NCI-H2081 (cell line): ENCODE measurements at regions not wholly inside any gene's neighbourhood (a gene's known extent, or its start where the extent isn't known, plus 50 kb on each side); places are given as distances from the start of the nearest gene placed in this dataset.
A peak's percentile ranks its signal among the peaks of the same experiment; 100 is the strongest.

Experiments used
- DNase-seq, 2 experiments: peaks; one replicate each; lab custom pipeline; 2025; lab: John Stamatoyannopoulos, UW

DNA sequence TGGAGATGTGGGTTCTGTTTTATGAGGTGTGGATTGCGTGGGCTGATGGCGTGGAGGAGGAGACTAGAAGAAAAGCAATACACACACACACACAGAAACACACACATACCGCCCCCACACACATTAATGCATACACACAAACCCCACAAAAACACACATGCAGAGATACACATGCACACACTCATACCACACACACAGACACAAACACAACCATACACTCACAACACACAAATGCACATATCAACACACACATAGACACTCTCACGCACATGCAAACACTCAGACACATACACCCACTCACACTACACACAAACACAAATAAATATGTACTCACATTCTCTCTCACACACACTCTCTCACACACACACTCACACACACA lies 75.7 kb upstream of the UBL3 start:
- DNase-seq = no peak

DNA sequence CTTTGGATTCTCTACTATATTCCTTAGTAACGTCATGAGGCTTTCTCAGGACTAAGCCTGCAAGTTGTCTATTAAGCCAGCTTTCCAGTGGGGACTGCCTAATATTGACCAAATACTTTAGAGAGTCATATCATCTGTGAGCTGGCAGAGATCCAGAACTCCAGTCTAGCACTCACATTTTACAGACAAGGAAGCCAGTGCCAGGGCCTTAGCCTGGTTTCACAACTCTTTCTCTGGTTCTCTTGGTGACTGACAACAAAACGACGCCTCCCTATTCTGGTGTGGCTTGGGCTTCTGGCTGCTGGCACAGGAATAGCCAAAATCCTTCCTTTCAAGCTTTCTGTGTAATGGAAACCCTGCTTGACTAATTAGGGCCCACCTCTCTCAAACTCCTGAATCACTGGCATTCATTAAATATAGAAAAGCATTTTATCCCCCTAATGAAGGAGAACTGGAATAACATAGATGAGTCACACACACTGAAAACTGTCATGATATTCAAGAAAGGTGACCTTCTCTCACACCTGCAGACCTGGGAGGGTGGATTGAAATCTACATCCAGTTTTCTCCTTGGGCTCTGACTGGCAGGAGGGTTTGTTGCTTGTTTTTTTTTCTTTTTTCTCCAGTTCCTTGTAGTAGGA lies 75.2 kb upstream of the UBL3 start:
- DNase-seq = peak; percentile 12 to 51

DNA sequence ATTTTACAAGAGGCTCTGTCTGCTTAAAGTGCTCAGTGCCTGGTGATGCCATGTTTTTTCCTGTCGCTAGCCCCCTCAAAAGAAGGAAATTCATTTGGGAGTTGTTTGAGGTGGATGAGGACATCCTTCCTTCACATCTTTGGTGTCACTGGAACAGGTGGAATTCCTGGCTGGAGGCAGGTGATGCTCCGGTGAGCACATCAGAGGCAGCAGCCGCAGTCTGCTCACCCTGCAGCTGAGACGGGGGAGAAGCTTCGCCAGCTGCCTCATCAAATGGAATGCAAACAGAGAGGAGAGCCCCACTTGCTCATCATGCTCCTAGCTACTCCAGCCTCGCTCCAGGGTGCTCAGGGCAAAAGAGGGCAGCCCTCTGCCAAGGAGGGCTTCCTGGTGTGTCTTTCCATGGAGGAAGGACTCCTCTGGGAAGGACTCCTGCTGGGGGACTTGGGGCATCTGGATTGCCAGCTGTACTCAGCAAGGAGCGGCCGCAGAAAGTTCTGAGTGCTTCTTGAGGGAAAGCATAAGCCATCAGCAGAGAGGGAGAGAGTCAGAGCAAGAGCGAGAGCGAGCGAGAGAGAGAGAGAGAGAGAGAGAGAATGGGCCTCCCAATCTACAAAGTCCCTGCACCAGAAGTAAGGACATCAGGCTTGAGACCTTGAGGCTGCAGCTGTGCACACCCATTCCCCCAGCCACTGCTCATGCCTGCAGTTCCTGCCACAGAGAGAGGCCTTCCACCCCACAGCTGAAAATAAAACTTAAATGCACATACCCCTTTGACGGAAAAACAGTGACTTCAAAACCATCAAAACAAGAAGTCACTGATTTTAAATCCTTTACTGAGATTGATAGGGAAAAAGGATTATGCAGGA lies 74.3 kb upstream of the UBL3 start:
- peak in 1 of 2 experiments; percentile 24 for DNase-seq

DNA sequence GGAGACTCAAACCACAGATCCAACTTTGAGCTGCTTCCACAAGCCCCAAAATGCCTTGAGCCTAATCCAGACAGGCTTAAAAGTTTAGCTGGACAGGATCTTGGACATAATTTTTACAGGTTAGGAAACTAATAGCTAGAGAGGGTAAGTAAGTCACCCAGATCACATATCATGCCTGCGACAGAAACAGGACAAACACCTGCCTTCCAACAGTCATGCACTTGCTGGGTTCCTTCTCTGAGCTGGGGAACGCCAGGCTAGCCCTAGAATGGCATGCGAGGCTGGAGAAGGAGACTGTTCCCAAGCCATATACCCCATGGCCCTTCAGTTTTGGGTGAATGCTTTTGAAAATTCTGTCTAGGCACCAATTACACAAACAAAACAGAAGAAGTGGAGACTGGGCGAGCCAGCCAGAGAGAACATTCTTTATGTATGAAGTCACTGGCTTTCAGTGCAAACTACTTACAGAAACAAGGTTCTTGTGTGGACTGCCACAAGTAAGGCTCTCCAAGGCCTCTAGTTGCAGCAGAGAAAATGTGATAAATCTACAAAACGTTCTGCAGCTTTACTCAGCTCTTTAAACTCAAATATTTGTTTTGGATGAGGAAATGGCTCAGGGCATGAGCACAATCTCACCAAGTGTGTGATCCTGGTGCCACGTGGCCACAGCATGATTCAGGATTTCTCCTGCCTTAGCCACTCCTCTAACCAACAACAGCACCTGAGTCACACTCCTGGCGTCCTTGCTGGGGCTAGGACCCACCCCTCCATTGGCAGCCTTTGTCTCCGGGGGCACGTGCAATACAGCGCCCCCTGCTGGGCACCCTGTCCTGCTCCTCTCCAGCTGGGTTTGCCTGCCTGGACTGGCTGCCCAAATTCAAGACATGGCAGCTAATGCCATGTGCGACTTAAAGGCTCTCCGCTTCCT lies 73.4 kb upstream of the UBL3 start:
- peak; percentile 14 to 59 for DNase-seq

DNA sequence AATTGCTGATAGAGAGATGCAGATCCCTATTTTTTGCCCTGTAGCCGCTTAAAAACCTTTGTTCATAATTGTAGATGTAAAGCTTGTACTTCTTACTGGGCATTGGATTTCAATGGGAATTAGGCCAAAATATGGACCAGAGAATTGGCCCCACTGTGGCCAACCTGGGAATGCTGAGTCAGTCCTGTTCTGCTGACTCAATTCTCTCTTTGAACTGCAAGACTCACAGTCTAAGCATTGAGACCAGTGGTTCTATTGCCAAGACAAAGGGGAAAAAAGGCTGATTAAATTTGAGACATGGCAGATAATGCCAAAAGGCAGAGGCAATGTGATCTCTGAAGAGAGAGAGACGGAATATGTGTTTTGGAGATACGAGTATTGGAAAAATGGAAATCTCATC lies 72.5 kb upstream of the UBL3 start:
- no peak for DNase-seq

DNA sequence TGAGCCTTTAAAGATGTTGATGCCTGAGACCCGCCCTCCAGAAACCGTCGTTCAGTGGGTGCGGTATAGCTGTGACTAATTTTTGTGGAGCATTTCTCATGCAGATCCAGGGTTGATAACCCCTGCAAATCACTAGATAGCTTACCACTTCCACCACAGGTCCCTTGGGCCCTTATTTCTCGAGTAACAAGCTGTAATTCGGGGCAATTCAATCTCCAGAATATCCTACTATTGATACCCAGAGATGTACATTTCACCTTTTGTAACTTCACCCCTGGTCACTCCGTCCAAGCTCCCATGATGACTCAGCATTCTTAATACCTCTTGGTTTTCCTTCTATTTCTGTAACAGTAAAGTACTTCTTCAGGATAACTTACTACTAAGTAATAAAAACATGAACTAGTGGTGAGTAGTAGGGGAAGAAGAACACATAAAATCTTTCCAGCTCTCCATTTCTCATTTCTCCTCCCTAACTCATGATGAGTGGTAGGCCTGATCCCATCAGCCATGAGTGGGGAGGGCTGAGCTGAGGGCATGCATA lies 71.9 kb upstream of the UBL3 start:
- DNase-seq = no peak

DNA sequence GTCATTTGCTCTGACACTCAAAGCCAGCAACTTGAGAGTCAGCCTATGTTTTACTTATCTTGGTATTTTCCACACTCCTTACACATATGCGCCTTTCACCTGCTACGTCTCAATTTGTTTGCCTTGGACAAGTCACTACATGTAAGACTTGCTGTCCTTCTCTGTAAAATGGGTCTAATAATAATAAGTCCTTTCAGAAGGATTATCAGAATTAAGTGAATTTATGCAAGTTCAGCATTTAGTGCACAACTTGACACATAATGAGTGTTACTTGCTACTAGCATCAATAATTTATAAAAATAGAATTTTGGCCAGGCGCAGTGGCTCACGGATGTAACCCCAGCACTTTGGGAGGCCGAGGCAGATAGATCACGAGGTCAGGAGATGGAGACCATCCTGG lies 71.1 kb upstream of the UBL3 start:
- no peak for DNase-seq

DNA sequence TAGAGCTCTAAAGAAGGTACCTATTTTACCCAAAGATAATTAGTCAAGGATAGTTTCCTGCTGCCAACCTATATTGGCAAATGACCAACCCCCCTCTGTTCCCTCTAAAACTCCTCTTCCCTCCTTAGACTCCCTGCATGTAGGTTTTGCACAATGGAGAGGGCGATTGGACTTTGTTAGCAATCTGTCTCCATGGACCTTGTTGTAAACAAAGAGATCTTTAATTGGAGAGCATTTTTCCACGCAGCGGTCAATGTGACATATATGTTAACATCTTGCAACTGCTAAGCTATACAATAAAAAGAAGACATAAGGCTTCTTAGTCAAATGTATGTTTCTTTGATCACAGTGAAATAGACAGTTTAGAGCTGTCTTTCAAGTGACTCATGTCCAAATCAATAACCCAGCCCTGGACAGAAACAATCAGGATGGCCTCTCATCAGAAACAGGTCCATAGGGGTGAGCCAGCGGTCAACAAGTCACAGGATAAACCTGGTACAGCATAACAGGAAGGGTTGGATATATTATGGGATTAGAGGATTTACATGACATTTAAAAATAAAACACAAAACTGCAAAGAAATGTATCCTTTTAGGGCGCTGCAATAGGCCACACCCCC lies 69.7 kb upstream of the UBL3 start:
- peak in 1 of 2 experiments; percentile 13 for DNase-seq

DNA sequence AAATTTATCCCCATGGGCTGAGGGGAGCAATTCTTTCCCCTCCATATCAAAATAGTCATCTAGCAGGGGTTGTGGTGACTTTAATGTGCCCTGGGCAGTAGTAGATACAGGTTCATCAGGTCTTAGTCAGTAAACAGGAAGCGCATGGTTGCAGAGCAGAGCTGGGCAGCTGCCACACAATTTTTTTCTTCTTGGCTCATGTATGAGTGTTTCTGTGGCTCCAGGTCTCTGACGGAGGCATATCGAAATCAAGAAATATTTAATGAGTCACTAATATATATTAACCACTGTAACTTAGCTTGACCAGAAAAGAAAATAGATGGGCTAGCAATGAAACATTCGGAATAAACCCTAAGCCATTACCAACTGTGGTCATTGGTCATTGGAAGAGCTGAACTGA lies 68.4 kb upstream of the UBL3 start:
- DNase-seq = no peak

DNA sequence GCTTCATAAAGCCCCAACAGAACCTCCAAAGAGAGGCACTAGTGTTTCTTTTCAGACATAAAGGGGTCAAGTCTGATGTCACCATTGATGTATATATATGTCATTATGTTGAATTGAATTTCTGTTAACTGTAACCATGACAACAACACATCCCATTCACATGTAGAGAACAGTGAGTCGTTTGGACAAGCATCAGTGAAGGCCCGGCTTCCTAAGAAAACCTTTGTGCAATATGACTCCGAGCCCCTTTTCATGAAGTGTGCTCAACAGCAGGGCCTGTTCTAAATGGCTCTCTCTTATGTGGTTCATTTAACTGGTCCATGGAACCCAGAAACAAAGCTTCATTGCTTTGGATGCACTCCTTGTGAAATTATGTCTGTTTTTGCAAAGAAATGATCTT lies 67.2 kb upstream of the UBL3 start:
- DNase-seq = no peak

DNA sequence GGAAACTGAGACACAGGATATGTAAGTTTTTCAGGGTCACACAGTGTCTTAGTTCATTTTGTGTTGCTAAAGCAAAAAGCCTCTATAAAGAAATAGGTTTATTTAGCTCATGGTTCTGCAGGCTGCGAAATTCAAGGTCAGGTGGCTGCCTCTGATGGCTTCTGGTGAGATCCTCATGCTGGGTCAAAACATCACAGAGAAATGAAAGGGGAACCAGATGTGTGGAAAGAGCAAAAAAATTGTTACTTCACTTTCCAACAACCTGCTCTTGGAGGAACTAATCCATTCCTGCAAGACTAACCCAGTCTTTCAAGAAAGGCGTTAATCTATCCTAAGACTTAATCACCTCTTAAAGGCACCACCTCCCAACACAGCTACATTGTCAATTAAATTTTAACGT lies 64.2 kb upstream of the UBL3 start:
- no peak for DNase-seq

DNA sequence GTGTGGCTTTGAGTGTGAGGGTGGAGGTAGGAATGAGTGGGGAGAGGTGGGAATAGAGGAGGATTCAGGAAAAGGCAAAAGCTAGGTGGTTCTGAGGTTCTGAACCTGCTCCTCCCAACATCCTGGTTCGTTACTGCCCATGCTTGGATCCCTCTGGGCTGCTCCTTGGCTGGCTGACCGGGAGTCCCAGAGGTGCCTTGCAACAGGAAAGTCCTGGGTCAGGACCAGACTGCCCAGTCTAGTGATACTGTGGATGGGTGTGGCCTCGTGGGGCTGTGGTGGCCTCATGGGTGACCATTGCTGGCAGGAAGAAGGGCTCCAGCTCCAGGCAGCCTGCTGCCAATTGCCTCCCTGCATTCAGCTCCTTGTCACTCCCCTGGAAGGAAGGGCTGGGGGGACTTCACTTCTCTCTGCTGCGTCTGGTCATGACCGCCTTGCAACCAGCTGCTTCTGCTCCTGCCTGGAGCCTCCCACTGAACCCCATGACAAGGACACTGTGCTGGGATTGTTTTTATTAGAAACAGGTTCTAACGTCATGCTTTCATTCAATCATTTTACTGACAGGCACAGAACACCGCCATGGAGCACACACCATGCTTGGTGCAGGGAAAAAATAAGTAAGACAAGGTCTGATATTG lies 61.5 kb upstream of the UBL3 start:
- DNase-seq = no peak

DNA sequence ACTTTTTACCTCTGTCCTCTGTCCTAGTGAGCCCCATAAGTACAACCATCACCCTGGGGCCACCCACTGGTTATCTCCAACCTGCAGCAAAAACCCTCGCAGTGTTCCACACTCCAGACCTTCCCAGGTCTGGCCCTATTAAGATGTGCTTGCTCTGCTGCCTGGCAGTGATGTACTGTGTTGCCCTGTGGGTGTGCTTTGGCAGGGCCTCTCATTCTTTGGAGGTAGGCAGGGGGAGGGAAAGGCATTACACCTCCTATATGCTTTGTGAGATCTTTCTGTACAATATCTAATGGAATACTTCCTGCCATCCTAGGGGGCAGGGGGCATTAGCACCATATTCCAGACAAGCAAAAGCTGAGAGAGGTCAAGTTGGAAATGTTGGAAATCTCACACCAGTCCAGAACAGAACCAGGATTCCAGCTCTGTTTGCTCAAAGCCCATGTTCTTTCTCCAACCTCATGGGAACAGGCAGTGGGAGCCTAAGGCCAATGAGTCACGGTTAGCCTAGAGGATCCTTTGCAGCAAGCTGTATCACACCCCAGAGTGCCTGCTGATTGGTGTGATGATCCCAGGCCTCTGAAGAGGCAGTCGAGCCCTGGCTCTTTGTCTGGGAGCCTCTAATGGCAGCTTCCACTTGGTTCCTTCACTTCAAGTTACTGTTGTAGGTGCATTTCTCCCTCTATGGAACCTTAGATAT lies 59.7 kb upstream of the UBL3 start:
- DNase-seq = no peak

DNA sequence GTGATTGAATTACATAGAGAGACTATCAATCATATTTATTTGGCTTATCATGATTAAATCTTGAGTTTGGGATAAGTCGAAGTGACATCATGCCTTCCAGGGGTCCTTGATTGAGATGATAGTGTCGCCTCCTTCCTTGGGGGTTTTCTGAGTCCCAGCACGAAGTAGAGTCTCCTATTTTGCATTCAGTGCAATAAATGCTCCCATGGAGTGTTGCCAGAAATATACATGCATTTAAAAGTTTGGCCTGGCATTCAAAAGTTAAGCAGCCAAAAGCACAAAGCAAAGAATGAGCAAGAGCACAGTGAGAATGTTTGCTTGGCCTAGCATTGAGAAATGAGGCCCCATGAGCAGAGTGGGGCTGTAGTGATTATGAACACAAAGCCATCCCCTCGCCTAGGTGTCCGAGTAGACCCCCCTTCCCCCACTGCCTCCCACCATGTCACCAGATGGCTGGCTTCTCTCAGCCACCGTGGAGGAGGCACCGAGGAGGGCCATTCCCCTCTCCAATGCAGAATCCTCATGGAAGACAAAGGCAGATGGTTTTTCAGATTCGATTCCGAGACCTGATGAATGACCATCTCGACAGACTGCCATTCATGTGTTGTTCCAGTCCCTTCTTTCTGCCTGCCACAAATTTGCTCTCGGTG lies 58.8 kb upstream of the UBL3 start:
- DNase-seq = no peak

DNA sequence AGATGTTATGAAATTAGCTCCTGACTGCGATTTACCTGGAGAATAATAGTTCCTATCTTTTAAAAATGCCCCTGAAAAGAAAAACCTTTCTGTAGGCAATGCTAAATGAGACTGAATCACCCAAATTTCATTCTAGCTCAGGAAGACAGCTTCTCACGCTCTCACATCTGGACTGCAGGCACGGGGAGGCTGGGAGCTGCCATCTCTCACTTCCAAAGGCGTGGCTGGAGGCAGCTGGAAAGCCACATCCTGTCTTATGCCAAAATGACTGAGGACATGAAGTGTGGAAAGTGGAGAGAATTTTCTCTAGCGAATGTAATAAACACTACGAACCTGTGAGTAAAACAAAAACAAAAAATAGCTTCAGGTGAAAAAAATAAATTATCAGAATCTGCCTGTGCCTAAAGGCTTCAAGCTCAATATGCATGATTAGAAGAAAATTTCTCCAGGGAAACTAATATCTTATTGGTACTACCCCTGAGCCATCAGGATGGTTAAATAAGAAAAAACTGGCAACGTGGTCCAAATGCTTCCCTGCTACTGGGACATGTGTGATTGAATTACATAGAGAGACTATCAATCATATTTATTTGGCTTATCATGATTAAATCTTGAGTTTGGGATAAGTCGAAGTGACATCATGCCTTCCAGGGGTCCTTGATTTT lies 58.1 kb upstream of the UBL3 start:
- DNase-seq = no peak

DNA sequence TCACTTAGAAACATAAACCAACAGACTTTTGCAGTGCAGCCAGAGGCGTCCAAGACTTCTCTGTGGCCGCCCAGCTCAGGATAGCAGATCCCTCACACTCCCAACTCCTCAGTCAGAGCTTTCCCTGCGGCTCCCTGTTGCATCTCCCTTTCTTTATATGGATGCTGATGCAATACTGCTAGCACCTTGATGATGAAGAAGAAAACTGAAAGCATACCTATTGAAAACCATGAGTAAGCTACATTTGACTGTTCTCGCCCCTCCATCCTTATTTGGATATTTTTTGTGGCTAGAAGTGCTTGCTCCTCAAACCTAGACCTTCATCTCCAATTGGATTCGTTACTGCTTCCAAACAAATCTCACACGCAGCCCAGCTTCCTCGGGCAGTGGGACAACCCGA lies 57.3 kb upstream of the UBL3 start:
- no peak for DNase-seq

DNA sequence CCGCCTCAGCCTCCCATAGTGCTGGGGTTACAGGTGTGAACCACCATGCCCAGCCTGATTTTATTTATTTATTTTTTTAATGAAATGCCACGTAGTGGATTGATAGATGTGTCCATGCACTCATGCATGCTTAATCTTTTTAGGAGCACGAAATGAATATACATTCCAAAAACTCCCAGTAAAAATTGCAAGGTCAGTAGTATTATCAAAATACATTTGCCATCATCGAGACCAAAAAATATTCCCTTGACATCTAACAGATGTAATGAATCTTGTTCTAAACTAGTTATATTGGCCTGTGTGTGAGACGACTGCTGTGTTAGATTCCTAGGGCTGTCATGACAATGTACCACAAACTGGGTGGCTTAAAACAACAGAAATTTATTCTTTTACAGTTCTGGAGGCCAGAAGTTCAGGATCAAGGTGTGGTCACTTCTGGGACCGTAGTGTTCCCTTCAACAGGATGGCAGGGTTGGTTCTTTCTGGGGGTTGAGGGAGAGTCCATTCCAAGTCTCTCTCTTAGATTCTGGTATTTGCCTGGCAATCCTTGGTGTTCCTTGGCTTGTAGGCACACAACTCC lies 56.1 kb upstream of the UBL3 start:
- no peak for DNase-seq

DNA sequence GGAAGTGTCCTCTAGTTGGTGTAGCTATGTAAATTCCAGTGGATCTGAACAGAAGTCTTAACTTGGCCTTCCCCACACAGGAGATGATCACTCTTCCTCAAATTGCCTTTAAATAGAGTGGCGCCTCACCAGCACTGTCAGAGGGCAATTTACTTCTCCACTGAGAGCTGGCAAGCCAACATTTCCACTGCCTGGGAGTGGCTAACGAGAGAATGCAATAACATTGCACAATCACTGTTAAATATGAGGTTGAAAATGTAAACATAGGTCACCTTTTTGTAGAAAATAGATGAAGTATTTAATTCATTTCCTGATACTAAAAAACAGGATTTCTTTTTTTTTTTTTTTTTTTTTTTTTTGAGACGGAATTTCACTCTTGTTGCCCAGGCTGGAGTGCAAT lies 55.4 kb upstream of the UBL3 start:
- peak in 1 of 2 experiments; percentile 13 for DNase-seq

DNA sequence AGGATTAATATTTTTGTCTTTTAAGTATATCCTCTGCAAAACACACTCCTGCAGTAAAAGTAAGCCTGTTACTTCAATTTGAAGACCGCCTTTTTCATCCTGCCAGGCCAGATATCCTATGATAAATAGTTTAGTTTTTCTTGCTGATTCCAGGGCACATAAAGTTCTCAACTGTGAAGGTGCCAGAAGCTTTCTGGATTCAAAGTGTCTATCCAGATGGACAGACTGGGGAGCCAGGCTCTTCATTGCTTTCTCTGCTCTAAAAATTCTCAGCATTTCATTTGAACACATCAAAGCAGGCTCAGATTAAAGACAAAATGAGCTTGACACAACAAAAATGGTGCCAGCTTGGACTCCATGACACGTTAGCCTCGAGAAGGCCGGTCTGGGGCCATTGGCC lies 53.6 kb upstream of the UBL3 start:
- DNase-seq = no peak
